Endothelial cell of umbilical vein (primary cell): ENCODE measurements at regions not wholly inside any gene's neighbourhood (a gene's known extent, or its start where the extent isn't known, plus 50 kb on each side); places are given as distances from the start of the nearest gene placed in this dataset.

Experiments
- CTCF ChIP-seq, 2 donors: IDR thresholded peaks; 1 replicate in 1 of 2; 2 replicates in 1 of 2; pipeline ENCODE4 v1.5.1; 2011; ENCODE audit warnings: low read length in 2 of 2, mild to moderate bottlenecking in 2 of 2, moderate library complexity in 2 of 2, control low read depth in 1 of 2, inconsistent platforms in 1 of 2, low read depth in 1 of 2; ENCODE audit not compliant: insufficient read depth in 1 of 2; ENCODE audit errors: extremely low read depth in 1 of 2
- EZH2 ChIP-seq: IDR thresholded peaks from 2 replicates; pipeline ENCODE4 v1.6.1; 2012; ENCODE audit warnings: borderline replicate concordance, low read depth, mild to moderate bottlenecking, moderate library complexity, low read length, inconsistent platforms; ENCODE audit not compliant: severe bottlenecking
- JUN ChIP-seq: IDR thresholded peaks from 2 replicates; pipeline ENCODE4 v1.6.1; 2011; ENCODE audit warnings: borderline replicate concordance, low read depth; ENCODE audit not compliant: insufficient read length, insufficient read depth
- MYC ChIP-seq: IDR thresholded peaks from one replicate; pipeline ENCODE4 v1.6.1; 2011; ENCODE audit warnings: mild to moderate bottlenecking, low read depth, low read length
- TF ChIP-seq, protein P1 (sequence below): IDR thresholded peaks from 2 replicates; pipeline ENCODE4 v1.6.1; 2011; ENCODE audit not compliant: insufficient read depth, insufficient read length

DNA sequence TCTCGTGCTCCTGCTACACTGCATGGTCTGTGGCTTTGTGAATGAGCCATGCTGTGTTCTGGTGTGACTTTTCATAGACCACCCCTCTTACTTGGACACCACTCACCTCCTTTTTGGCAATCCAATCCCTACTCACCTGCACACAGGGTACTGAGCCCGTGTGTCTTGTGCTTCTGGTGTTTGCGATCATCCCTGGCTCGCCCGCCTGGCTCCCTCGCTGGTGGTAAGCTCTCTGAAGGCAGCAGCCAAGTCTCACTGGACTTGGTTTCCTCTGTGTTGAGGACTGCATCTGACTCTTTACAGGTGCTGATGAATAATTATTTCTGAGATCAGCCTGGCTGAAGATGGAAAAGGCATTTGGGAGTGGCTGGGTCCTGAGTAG lies 276.8 kb downstream of the TSN start:
- TF ChIP-seq CTCF (IDR thresholded peaks at IDR 0.05; ENCODE audit: extremely low read depth in 1 of 2, insufficient read depth in 1 of 2, low read depth in 1 of 2, low read length in 2 of 2) = no peak
- TF ChIP-seq MYC = no peak
- no peak for TF ChIP-seq EZH2
- TF ChIP-seq JUN = no peak
- TF ChIP-seq, protein P1, sequence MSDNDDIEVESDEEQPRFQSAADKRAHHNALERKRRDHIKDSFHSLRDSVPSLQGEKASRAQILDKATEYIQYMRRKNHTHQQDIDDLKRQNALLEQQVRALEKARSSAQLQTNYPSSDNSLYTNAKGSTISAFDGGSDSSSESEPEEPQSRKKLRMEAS = no peak
